ENCODE measurements at regions not wholly inside any gene's neighbourhood (a gene's known extent, or its start where the extent isn't known, plus 50 kb on each side); places are given as distances from the start of the nearest gene placed in this dataset.

DNA sequence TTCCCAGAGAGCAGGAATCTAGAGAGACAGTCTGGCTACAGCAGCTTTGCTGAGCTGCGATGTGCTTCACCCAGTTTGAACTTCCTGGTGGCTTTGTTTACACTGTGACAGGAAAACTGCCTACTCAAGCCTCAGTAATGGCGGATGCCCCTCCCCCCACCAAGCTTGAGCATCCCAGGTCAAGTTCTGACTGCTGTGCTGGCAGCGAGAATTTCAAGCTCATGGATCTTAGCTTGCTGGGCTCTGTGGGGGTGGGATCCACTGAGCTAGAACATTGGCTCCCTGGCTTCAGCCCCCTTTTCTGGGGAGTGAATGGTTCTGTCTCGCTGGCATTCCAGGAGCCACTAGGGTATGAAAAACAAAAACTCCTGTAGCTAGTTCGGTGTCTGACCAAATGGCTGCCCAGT, 91.0 kb upstream of the ESR1 start:
- TF ChIP-seq, protein P1, sequence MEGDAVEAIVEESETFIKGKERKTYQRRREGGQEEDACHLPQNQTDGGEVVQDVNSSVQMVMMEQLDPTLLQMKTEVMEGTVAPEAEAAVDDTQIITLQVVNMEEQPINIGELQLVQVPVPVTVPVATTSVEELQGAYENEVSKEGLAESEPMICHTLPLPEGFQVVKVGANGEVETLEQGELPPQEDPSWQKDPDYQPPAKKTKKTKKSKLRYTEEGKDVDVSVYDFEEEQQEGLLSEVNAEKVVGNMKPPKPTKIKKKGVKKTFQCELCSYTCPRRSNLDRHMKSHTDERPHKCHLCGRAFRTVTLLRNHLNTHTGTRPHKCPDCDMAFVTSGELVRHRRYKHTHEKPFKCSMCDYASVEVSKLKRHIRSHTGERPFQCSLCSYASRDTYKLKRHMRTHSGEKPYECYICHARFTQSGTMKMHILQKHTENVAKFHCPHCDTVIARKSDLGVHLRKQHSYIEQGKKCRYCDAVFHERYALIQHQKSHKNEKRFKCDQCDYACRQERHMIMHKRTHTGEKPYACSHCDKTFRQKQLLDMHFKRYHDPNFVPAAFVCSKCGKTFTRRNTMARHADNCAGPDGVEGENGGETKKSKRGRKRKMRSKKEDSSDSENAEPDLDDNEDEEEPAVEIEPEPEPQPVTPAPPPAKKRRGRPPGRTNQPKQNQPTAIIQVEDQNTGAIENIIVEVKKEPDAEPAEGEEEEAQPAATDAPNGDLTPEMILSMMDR (IDR thresholded peaks at IDR 0.05), result no peak
- no peak overlapping the region for H3K27ac Mint-ChIP-seq
- no peak for DNase-seq

DNA sequence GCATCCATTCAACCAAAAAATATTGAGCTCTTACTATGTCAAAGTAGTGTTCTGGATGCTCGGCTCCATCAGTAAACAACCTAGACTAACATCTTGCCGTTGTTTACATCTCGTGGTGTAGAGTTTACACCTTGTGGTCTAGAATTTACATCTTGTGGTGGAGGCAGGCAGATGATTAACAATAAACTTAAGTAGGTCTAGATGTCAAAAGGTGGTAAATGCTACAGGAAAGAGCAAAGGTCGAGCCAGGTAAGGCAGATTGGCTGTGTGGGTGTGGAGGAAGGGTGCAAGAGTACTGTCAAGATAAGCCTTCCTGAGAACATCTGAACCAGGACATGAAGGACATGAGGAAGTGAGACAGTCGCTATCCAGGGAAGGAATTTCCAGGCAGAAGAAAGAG, 88.4 kb upstream of the ESR1 start:
- TF ChIP-seq, protein P1 (IDR thresholded peaks at IDR 0.05), result no peak
- H3K27ac Mint-ChIP-seq, result no peak overlapping the region
- no peak overlapping the region for H3K4me3 Mint-ChIP-seq
- peaks cover 2% of the 10 kb centered on the region; the same call in 1 of the 2 replicates for H3K27me3 Mint-ChIP-seq (ENCODE audit: insufficient read depth)
- no peaks in the 10 kb centered on the region for H3K36me3 Mint-ChIP-seq (ENCODE audit: low read depth)
- H3K4me1 Mint-ChIP-seq (ENCODE audit: low read depth), result no peaks in the 10 kb centered on the region; the same call in 1 of the 2 replicates
- no peaks in the 10 kb centered on the region; the same call in 1 of the 2 replicates for H3K9me3 Mint-ChIP-seq
- DNase-seq, result no peak

More for the DNA sequence above, 91.0 kb upstream of the ESR1 start:
- no peak overlapping the region for H3K4me3 Mint-ChIP-seq
- H3K9me3 Mint-ChIP-seq, result no peaks in the 10 kb centered on the region; the same call in 1 of the 2 replicates
- no peaks in the 10 kb centered on the region for H3K36me3 Mint-ChIP-seq (ENCODE audit: low read depth)
- H3K27me3 Mint-ChIP-seq (ENCODE audit: insufficient read depth), result no peaks in the 10 kb centered on the region; the same call in 1 of the 2 replicates
- no peaks in the 10 kb centered on the region; the same call in 1 of the 2 replicates for H3K4me1 Mint-ChIP-seq (ENCODE audit: low read depth)

DNA sequence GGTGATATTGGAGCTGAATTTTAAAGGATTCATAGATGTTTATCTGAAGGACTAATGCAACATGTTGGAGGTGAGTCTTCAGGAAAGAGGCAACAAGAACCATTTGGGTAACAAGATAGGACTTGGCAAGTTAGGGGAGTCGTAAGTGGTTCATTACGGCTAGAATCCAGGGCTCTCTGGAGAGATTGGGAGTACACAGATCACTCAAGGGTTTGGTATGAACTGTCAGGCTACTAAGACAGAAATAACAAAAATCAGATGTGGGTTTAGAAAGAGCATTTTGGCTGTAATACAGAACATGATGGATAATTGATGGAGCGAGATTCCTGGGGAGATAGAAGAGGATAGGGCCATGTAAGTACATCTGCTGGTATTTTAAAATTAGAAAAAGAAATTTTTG, 86.3 kb upstream of the ESR1 start:
- TF ChIP-seq, protein P1 (IDR thresholded peaks at IDR 0.05), result no peak
- no peaks in the 10 kb centered on the region for H3K9me3 Mint-ChIP-seq
- DNase-seq, result no peak
- H3K27ac Mint-ChIP-seq, result no peak overlapping the region
- peaks cover 2% of the 10 kb centered on the region; the same call in 1 of the 2 replicates for H3K27me3 Mint-ChIP-seq (ENCODE audit: insufficient read depth)
- no peak overlapping the region for H3K4me3 Mint-ChIP-seq
- H3K36me3 Mint-ChIP-seq (ENCODE audit: low read depth), result no peaks in the 10 kb centered on the region
- no peaks in the 10 kb centered on the region; the same call in 1 of the 2 replicates for H3K4me1 Mint-ChIP-seq (ENCODE audit: low read depth)

DNA sequence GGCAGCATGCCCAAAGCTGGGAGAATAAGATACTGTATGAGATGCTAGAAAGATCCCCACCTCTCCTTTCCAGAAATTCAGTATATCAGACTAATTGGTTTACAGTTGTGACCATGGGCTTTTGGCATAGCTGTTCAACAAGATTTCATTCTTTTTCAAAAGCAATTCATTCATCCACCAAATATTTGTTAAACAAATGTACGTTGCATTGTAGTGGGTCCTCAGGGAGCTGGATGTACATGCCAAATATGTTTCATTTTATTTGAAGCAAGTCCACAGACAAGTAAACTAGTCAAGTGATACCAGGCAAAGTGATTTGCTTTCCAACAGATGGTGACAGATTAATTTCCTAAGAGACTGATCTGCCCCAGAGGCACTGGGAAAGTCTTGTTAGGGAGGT, 85.8 kb upstream of the ESR1 start:
- H3K4me3 Mint-ChIP-seq, result no peak overlapping the region
- H3K4me1 Mint-ChIP-seq (ENCODE audit: low read depth), result no peaks in the 10 kb centered on the region; the same call in 1 of the 2 replicates
- peaks cover 2% of the 10 kb centered on the region; the same call in 1 of the 2 replicates for H3K27me3 Mint-ChIP-seq (ENCODE audit: insufficient read depth)
- no peaks in the 10 kb centered on the region for H3K36me3 Mint-ChIP-seq (ENCODE audit: low read depth)
- TF ChIP-seq, protein P1 (IDR thresholded peaks at IDR 0.05), result no peak
- no peaks in the 10 kb centered on the region for H3K9me3 Mint-ChIP-seq
- DNase-seq, result no peak
- no peak overlapping the region for H3K27ac Mint-ChIP-seq

DNA sequence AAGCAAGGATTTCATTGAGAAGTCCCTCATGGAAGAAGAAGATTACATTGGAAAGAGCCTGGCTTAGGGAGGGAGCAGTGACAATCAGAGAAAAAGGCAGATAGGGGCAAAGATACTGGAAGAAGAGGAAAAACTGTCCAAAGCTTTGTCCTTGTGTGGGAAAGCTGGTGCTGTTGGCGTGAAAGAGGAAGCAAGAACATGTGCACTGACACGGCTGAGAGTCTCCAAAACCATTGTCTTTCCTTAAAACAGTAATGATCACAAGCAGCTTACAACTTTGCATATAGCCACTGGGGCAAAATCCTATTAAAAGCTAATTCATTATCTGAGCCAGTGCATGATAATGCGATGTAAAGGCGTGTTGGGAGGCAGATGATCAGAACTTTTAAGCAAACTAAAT, 85.1 kb upstream of the ESR1 start:
- Mint-ChIP-seq H3K4me1 (ENCODE audit: low read depth) (no peaks in the 10 kb centered on the region; the same call in 1 of the 2 replicates), H3K4me3 (no peak overlapping the region)

More for the DNA sequence above, 85.1 kb upstream of the ESR1 start:
- DNase-seq, result no peak
- TF ChIP-seq, protein P1 (IDR thresholded peaks at IDR 0.05), result no peak
- no peaks in the 10 kb centered on the region for H3K36me3 Mint-ChIP-seq (ENCODE audit: low read depth)
- peaks cover 2% of the 10 kb centered on the region; the same call in 1 of the 2 replicates for H3K27me3 Mint-ChIP-seq (ENCODE audit: insufficient read depth)
- H3K9me3 Mint-ChIP-seq, result no peaks in the 10 kb centered on the region
- no peak overlapping the region for H3K27ac Mint-ChIP-seq

Measured in HFFc6 (cell line).